ENCODE measurements at regions not wholly inside any gene's neighbourhood (a gene's known extent, or its start where the extent isn't known, plus 50 kb on each side); places are given as distances from the start of the nearest gene placed in this dataset.

GRCh38 chr11:104763930-104764709, 134.1 kb downstream of the CASP12 start:
- peaks cover 0 to 4% (median 0%) of the 10 kb centered on the region in 3 donors for H3K9me3 ChIP-seq (ENCODE audit: control insufficient read depth in 2 of 3, insufficient read depth in 1 of 3, low read length in 3 of 3)
- no peak for DNase-seq
- H3K27me3 ChIP-seq (ENCODE audit: control insufficient read depth, insufficient read depth, low read length), result no peaks in the 10 kb centered on the region
- intact Hi-C loops (cut with DNase I), result no loop called here
- no peak for FAIRE-seq
- no peaks in the 10 kb centered on the region for H3K4me1 ChIP-seq (ENCODE audit: control insufficient read depth in 2 of 3, insufficient read depth in 2 of 3, low read depth in 1 of 3, low read length in 3 of 3)
- TF ChIP-seq, protein P1, sequence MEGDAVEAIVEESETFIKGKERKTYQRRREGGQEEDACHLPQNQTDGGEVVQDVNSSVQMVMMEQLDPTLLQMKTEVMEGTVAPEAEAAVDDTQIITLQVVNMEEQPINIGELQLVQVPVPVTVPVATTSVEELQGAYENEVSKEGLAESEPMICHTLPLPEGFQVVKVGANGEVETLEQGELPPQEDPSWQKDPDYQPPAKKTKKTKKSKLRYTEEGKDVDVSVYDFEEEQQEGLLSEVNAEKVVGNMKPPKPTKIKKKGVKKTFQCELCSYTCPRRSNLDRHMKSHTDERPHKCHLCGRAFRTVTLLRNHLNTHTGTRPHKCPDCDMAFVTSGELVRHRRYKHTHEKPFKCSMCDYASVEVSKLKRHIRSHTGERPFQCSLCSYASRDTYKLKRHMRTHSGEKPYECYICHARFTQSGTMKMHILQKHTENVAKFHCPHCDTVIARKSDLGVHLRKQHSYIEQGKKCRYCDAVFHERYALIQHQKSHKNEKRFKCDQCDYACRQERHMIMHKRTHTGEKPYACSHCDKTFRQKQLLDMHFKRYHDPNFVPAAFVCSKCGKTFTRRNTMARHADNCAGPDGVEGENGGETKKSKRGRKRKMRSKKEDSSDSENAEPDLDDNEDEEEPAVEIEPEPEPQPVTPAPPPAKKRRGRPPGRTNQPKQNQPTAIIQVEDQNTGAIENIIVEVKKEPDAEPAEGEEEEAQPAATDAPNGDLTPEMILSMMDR (IDR thresholded peaks at IDR 0.05; ENCODE audit: borderline replicate concordance, extremely low read depth, insufficient read depth), result no peak
- no peak overlapping the region for H3K9ac ChIP-seq (ENCODE audit: low read length in 3 of 3)
- no peak overlapping the region for H3K27ac ChIP-seq (ENCODE audit: low read depth in 2 of 2, low read length in 2 of 2)
- no peak overlapping the region for H3K4me3 ChIP-seq (ENCODE audit: low read length in 3 of 3)
- no peaks in the 10 kb centered on the region for H3K36me3 ChIP-seq (ENCODE audit: control insufficient read depth in 2 of 3, insufficient read depth in 3 of 3, low read length in 3 of 3)

- DNase-seq (no peak), FAIRE-seq (no peak)
- Histone ChIP-seq H3K4me1 (ENCODE audit: control insufficient read depth in 2 of 3, insufficient read depth in 2 of 3, low read depth in 1 of 3, low read length in 3 of 3) (no peaks in the 10 kb centered on the region), H3K27ac (ENCODE audit: low read depth in 2 of 2, low read length in 2 of 2) (no peak overlapping the region), H3K9ac (ENCODE audit: low read length in 3 of 3) (no peak overlapping the region), H3K27me3 (ENCODE audit: control insufficient read depth, insufficient read depth, low read length) (no peaks in the 10 kb centered on the region), H3K36me3 (ENCODE audit: control insufficient read depth in 2 of 3, insufficient read depth in 3 of 3, low read length in 3 of 3) (no peaks in the 10 kb centered on the region), H3K4me3 (ENCODE audit: low read length in 3 of 3) (no peak overlapping the region), H3K9me3 (ENCODE audit: control insufficient read depth in 2 of 3, insufficient read depth in 1 of 3, low read length in 3 of 3) (peaks cover 0 to 4% (median 0%) of the 10 kb centered on the region in 3 donors)
- intact Hi-C loops (cut with DNase I), result no loop called here
- TF ChIP-seq, protein P1 (IDR thresholded peaks at IDR 0.05; ENCODE audit: borderline replicate concordance, extremely low read depth, insufficient read depth), result no peak
These were observed 136.7 kb downstream of the CASP12 start for GRCh38 chr11:104761511-104761910.

- intact Hi-C loops (cut with DNase I), result no loop called here
- no peaks in the 10 kb centered on the region for H3K27me3 ChIP-seq (ENCODE audit: control insufficient read depth, insufficient read depth, low read length)
- FAIRE-seq, result no peak
These were observed 138.8 kb downstream of the CASP12 start for GRCh38 chr11:104759464-104759863.

More at GRCh38 chr11:104759464-104759863, 138.8 kb downstream of the CASP12 start:
- no peaks in the 10 kb centered on the region for H3K4me1 ChIP-seq (ENCODE audit: control insufficient read depth in 2 of 3, insufficient read depth in 2 of 3, low read depth in 1 of 3, low read length in 3 of 3)
- H3K27ac ChIP-seq (ENCODE audit: low read depth in 2 of 2, low read length in 2 of 2), result no peak overlapping the region
- no peak overlapping the region for H3K9ac ChIP-seq (ENCODE audit: low read length in 3 of 3)
- H3K36me3 ChIP-seq (ENCODE audit: control insufficient read depth in 2 of 3, insufficient read depth in 3 of 3, low read length in 3 of 3), result no peaks in the 10 kb centered on the region
- TF ChIP-seq, protein P1 (IDR thresholded peaks at IDR 0.05; ENCODE audit: borderline replicate concordance, extremely low read depth, insufficient read depth), result no peak
- no peak overlapping the region for H3K4me3 ChIP-seq (ENCODE audit: low read length in 3 of 3)
- peaks cover 0 to 4% (median 0%) of the 10 kb centered on the region in 3 donors for H3K9me3 ChIP-seq (ENCODE audit: control insufficient read depth in 2 of 3, insufficient read depth in 1 of 3, low read length in 3 of 3)
- DNase-seq, result no peak

Measured in kidney (tissue), 13 donors.